GM19035 (cell line): ENCODE measurements at regions not wholly inside any gene's neighbourhood (a gene's known extent, or its start where the extent isn't known, plus 50 kb on each side); places are given as distances from the start of the nearest gene placed in this dataset.
A peak's percentile ranks its signal among the peaks of the same experiment; 100 is the strongest.
"Not testable (repeated sequence)": the region's sequence is repeated elsewhere in the genome, so short reads cannot be mapped to it uniquely, and the experiment has no call there.

Source experiments
- ATAC-seq: cut with Tn5 transposase; IDR thresholded peaks from one replicate; pipeline ENCODE4 v1.9.1; 2021; ENCODE audit not compliant: unreplicated experiment

DNA sequence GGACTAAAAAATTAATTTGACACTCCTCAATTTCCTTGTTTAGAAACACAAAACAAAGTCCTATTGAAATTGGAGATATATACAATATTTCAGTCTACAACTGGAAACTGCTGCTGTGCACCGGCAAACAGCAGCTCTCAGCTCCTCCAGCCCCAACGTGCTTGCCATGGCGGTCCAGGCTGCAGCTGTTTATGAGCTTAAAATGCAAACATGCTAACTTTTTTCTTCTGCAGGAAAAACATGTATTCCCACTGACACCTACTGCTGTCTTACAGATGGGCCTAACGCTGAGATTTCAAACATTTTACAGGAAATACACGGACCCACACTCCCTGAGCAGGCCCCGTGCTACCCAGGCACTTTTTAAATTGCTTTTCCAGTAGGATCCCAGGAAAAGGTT lies 195.5 kb downstream of the BCL11A start:
- no peak for ATAC-seq

- no peak for ATAC-seq
These were observed 197.1 kb downstream of the BCL11A start for GRCh38 chr2:60356346-60356745.

DNA sequence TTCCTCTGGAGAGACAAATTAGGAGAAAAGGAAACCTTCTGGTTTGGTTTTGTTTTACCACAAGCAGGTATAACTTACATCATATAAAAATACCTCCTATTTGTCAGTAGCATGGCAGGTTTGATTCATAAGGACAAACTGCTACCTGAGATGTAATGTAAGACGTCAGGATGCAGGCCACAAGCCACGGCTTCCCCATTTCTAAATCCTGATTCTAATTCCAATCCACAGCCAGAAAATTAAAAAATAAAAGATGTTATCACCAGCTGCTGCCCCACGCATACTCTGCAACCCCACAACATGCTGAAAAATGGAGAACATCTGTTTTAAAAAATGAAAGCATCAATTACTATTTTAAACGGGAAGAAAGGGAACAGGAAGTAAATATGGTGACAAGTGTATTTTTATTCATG lies 197.6 kb downstream of the BCL11A start:
- no peak for ATAC-seq

GRCh38 chr2:60354713-60355112 lies 198.7 kb downstream of the BCL11A start:
- ATAC-seq: no peak

GRCh38 chr2:60353863-60354262 lies 199.6 kb downstream of the BCL11A start:
- peak; percentile 52 for ATAC-seq

DNA sequence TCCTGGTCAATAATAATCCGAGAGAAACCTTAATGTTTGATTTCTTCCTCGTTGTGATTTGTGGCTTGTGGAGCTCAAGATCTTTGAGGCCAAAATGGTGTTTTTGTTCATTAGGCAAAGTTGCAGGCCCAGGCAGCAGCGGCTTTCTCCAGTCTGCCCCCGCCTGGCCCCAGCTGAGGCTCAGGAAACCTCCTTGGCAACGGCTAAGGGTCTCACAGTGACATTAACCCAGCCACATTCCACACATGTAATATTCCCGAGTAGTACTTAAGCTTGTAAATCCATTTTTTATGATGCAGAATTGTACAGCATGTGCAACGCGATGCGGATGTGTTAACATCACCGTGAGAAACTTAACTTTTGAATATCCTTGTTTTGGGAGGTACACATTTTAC lies 200.1 kb downstream of the BCL11A start:
- ATAC-seq: peak; percentile 21

DNA sequence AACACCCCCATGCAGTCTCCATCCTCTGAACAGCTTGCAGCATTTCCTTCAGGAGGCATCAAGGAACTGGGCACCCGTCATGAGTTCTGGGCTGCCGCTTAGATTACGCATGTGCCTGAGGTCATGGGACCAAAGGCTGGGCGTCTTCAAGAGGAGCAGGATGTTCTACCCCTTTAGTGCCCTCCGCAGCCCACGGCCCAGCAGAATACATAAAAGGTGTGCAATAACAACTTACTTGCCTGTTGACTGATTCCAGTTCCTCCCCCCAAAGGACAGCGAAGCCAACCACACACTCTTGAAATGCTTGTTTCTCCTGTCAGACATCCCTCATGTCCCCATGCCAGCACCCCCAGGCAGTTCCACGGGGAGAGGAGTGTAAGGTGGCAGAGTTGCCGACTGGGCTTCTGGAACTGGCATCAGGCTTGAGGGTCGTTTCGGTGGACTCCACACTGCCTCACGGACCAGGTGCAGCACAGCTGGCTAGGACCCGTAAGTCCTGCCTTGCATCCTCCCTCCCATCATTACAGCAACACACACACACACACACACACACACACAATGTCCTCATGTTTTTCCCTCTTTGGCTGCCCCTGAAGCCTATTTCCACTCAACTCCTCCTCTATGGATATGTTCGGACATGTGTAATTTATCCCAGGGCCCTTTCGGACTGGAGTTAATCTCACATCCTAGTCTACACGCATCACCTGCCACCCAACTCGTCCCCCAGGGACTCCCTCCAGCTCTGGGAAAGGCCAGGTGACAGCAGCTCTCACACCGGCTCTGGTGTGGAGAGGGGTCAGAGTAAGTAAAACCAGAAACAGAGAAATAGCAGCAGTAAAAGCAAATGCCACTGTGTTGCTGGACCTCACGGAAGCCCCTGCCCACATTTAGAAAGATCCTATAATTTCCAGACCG lies 200.7 kb downstream of the BCL11A start:
- ATAC-seq: no peak

- no peak for ATAC-seq
These were observed 201.7 kb downstream of the BCL11A start for GRCh38 chr2:60351802-60352201.

GRCh38 chr2:60351321-60351720 lies 202.1 kb downstream of the BCL11A start:
- no peak for ATAC-seq

DNA sequence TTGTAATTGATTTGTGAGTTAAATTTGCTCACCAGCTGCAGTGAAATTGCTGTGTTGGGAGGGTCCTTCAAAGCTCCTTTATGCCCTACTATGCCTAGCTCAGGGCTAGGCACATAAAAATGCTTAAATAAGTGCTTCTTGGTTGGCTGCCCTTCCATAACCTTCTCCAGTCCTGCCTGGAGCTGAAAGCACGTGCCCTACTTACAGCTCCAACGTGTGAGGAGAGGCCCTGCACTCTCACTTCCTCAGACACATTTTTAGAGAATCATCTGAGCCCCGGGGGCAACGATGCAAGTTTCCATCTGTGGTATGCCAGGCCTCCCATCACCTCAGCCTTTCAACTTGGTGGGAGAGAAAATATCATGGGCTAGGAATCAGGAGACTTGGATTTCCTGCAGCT lies 202.7 kb downstream of the BCL11A start:
- no peak for ATAC-seq

GRCh38 chr2:60347781-60348180 lies 205.7 kb downstream of the BCL11A start:
- ATAC-seq: no peak

DNA sequence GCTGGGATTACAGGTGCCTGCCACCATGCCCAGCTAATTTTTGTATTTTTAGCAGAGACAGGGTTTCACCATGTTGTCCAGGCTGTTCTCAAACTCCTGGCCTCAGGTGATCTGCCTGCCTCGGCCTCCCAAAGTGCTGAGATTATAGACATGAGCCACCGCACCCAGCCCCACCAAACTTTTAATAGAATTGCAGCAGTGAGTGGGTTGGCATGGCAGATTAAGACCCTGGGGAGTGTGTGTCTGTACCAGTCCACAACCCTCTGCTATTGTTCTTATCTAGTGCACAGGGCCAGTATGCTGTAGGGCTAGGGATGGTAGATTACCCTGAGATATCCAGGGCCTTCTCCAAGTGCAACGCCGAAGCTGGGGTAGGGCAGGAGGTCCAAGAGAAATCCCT lies 211.0 kb downstream of the BCL11A start:
- not testable (repeated sequence) for ATAC-seq

DNA sequence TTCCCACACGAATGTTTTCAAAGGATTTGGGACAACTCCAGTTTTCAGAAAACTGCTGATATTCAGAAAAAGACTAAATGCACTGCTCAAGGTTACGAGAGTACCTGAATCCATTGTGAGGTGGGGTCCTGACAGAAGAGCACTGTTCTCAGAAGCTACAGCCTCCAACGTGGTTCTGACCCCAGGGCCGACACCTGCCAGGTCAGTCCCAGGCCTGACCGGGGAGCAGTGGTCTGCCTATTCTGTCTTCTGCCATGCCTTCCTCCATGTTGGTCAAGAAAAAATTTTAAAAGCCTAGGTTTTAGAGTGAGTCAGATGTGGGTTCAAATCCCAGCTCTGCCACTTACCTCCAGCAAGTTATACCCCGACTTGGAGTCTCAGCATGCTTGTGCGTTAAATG lies 212.3 kb downstream of the BCL11A start:
- no peak for ATAC-seq

GRCh38 chr2:60339286-60339685 lies 214.2 kb downstream of the BCL11A start:
- no peak for ATAC-seq

DNA sequence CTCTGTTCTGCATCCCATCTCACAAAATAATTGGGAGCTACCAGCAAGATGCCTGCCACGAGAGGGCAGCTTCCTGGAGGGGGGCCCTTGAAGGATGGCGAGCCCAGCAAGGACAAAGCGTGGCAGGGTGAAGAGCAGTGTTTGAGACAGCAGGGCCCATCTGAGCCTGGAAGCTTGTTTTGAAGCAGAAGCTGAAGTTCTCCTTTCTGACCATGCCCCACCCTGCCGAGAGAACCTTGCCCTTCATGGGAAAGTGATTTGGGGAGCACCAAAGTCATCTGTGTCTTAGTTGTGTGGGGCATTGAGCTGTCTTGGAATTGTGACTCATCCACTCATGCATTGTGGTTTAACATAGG lies 216.3 kb downstream of the BCL11A start:
- ATAC-seq: no peak

GRCh38 chr2:60336442-60337141 lies 216.9 kb downstream of the BCL11A start:
- no peak for ATAC-seq

- no peak for ATAC-seq
These were observed 217.8 kb downstream of the BCL11A start for GRCh38 chr2:60335533-60336237.

- no peak for ATAC-seq
These were observed 218.8 kb downstream of the BCL11A start for GRCh38 chr2:60334610-60335009.

GRCh38 chr2:60333264-60333663 lies 220.2 kb downstream of the BCL11A start:
- ATAC-seq: no peak

GRCh38 chr2:60331115-60331809 lies 222.2 kb downstream of the BCL11A start:
- ATAC-seq: no peak

DNA sequence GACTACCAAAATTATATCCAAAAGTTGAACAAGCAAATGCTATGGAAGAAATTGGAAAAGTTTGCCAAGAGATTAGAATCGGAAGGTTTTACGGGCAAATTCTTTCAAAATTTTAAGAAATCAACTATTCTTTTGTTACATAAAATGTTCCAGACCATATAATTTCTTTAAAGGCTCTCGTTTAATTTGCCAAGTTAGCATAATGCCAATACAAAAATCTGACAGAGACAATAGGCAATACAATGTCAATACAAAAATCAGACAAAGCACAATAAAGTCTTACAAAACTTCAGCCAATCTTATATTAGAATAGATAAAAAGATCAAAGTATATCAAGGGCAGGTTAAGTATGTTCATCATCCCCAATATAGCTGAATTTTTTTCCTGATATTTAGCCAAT lies 224.2 kb downstream of the BCL11A start:
- ATAC-seq: no peak
